ENCODE measurements at regions not wholly inside any gene's neighbourhood (a gene's known extent, or its start where the extent isn't known, plus 50 kb on each side); places are given as distances from the start of the nearest gene placed in this dataset.

DNA sequence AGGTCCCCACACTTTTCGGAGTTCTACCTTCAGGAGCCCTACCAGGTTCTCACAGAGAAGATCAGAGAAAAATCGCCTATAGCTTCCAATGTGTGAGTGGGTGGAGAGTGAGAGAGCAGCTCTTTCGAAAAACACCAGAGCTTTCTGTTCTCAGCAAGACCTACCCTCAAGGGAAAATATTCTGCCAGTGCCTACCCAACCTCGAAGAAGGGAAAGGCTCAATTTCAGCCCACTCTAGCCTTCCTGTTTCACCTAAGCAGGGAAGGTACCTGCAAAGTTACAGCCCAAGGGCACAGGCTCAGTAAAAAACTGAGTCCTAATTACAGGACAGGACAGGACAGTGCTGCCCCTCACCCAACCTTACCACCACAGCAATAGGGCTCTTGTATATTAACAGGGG lies 104.0 kb upstream of the WDR17 start:
- no peaks in the 10 kb centered on the region for H3K27me3 ChIP-seq (ENCODE audit: insufficient read depth)
- no peaks in the 10 kb centered on the region for H3K4me1 ChIP-seq (ENCODE audit: insufficient read depth)
- ATAC-seq (no peak), DNase-seq (ENCODE audit: low spot score) (no peak)
- H3K79me2 ChIP-seq (replicated peaks; ENCODE audit: insufficient read depth): no peaks in the 10 kb centered on the region
- no peaks in the 10 kb centered on the region for H3K9me3 Mint-ChIP-seq
- no peak overlapping the region for H3K4me3 ChIP-seq
- no peaks in the 10 kb centered on the region for H3F3A ChIP-seq (replicated peaks; ENCODE audit: low read depth)
- H3K27ac ChIP-seq (ENCODE audit: low read depth): no peak overlapping the region
- H4K20me1 ChIP-seq (replicated peaks; ENCODE audit: insufficient read depth): no peaks in the 10 kb centered on the region
- no peaks in the 10 kb centered on the region for H3K9me2 ChIP-seq (ENCODE audit: insufficient read depth)
- TF ChIP-seq EZH2 (IDR thresholded peaks at IDR 0.05; ENCODE audit: low read depth, unreplicated experiment) (no peak), JUNB (IDR thresholded peaks at IDR 0.05; ENCODE audit: unreplicated experiment) (no peak), ZNF331 (CRISPR knock-in tag; IDR thresholded peaks at IDR 0.05; ENCODE audit: low read depth) (no peak), NANOG (IDR thresholded peaks at IDR 0.05; ENCODE audit: borderline replicate concordance) (no peak), CREB1 (CRISPR knock-in tag; IDR thresholded peaks at IDR 0.05; ENCODE audit: low read depth) (no peak), EZH2phosphoT487 (IDR thresholded peaks at IDR 0.05; ENCODE audit: unreplicated experiment) (no peak), ZNF114 (CRISPR knock-in tag; IDR thresholded peaks at IDR 0.05) (no peak)
- TF ChIP-seq, protein P1, sequence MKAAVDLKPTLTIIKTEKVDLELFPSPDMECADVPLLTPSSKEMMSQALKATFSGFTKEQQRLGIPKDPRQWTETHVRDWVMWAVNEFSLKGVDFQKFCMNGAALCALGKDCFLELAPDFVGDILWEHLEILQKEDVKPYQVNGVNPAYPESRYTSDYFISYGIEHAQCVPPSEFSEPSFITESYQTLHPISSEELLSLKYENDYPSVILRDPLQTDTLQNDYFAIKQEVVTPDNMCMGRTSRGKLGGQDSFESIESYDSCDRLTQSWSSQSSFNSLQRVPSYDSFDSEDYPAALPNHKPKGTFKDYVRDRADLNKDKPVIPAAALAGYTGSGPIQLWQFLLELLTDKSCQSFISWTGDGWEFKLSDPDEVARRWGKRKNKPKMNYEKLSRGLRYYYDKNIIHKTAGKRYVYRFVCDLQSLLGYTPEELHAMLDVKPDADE (IDR thresholded peaks at IDR 0.05): no peak
- TF ChIP-seq, protein P2, sequence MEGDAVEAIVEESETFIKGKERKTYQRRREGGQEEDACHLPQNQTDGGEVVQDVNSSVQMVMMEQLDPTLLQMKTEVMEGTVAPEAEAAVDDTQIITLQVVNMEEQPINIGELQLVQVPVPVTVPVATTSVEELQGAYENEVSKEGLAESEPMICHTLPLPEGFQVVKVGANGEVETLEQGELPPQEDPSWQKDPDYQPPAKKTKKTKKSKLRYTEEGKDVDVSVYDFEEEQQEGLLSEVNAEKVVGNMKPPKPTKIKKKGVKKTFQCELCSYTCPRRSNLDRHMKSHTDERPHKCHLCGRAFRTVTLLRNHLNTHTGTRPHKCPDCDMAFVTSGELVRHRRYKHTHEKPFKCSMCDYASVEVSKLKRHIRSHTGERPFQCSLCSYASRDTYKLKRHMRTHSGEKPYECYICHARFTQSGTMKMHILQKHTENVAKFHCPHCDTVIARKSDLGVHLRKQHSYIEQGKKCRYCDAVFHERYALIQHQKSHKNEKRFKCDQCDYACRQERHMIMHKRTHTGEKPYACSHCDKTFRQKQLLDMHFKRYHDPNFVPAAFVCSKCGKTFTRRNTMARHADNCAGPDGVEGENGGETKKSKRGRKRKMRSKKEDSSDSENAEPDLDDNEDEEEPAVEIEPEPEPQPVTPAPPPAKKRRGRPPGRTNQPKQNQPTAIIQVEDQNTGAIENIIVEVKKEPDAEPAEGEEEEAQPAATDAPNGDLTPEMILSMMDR (conservative IDR thresholded peaks at IDR 0.05; ENCODE audit: low read depth in 2 of 2): no peak
- TF ChIP-seq, protein P3, sequence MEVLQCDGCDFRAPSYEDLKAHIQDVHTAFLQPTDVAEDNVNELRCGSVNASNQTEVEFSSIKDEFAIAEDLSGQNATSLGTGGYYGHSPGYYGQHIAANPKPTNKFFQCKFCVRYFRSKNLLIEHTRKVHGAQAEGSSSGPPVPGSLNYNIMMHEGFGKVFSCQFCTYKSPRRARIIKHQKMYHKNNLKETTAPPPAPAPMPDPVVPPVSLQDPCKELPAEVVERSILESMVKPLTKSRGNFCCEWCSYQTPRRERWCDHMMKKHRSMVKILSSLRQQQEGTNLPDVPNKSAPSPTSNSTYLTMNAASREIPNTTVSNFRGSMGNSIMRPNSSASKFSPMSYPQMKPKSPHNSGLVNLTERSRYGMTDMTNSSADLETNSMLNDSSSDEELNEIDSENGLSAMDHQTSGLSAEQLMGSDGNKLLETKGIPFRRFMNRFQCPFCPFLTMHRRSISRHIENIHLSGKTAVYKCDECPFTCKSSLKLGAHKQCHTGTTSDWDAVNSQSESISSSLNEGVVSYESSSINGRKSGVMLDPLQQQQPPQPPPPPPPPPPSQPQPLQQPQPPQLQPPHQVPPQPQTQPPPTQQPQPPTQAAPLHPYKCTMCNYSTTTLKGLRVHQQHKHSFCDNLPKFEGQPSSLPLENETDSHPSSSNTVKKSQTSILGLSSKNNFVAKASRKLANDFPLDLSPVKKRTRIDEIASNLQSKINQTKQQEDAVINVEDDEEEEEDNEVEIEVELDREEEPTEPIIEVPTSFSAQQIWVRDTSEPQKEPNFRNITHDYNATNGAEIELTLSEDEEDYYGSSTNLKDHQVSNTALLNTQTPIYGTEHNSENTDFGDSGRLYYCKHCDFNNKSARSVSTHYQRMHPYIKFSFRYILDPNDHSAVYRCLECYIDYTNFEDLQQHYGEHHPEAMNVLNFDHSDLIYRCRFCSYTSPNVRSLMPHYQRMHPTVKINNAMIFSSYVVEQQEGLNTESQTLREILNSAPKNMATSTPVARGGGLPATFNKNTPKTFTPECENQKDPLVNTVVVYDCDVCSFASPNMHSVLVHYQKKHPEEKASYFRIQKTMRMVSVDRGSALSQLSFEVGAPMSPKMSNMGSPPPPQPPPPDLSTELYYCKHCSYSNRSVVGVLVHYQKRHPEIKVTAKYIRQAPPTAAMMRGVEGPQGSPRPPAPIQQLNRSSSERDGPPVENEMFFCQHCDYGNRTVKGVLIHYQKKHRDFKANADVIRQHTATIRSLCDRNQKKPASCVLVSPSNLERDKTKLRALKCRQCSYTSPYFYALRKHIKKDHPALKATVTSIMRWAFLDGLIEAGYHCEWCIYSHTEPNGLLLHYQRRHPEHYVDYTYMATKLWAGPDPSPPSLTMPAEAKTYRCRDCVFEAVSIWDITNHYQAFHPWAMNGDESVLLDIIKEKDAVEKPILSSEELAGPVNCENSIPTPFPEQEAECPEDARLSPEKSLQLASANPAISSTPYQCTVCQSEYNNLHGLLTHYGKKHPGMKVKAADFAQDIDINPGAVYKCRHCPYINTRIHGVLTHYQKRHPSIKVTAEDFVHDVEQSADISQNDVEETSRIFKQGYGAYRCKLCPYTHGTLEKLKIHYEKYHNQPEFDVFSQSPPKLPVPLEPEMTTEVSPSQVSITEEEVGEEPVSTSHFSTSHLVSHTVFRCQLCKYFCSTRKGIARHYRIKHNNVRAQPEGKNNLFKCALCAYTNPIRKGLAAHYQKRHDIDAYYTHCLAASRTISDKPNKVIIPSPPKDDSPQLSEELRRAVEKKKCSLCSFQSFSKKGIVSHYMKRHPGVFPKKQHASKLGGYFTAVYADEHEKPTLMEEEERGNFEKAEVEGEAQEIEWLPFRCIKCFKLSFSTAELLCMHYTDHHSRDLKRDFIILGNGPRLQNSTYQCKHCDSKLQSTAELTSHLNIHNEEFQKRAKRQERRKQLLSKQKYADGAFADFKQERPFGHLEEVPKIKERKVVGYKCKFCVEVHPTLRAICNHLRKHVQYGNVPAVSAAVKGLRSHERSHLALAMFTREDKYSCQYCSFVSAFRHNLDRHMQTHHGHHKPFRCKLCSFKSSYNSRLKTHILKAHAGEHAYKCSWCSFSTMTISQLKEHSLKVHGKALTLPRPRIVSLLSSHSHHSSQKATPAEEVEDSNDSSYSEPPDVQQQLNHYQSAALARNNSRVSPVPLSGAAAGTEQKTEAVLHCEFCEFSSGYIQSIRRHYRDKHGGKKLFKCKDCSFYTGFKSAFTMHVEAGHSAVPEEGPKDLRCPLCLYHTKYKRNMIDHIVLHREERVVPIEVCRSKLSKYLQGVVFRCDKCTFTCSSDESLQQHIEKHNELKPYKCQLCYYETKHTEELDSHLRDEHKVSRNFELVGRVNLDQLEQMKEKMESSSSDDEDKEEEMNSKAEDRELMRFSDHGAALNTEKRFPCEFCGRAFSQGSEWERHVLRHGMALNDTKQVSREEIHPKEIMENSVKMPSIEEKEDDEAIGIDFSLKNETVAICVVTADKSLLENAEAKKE (CRISPR knock-in tag; IDR thresholded peaks at IDR 0.05): no peak
- no peaks in the 10 kb centered on the region for H3K36me3 Mint-ChIP-seq (ENCODE audit: low read depth)
- no peak overlapping the region for H2AFZ ChIP-seq
- H3K4me3 Mint-ChIP-seq: no peak overlapping the region
- no peak overlapping the region for H3K27ac Mint-ChIP-seq
- H3K4me2 ChIP-seq: no peak overlapping the region
- no peaks in the 10 kb centered on the region for H3K36me3 ChIP-seq (ENCODE audit: insufficient read depth)
- no peaks in the 10 kb centered on the region for H3K4me1 Mint-ChIP-seq
- H3K27me3 Mint-ChIP-seq (ENCODE audit: insufficient read depth, low read depth, poor library complexity): no peaks in the 10 kb centered on the region
